Uterus (tissue), 3 donors: ENCODE measurements at regions not wholly inside any gene's neighbourhood (a gene's known extent, or its start where the extent isn't known, plus 50 kb on each side); places are given as distances from the start of the nearest gene placed in this dataset.

Experiments
- DNase-seq, 2 donors: peaks; one replicate each; pipeline ENCODE4 v3.0.0-alpha.2; 2019 to 2020
- H3K27ac ChIP-seq, 2 donors: fragments of 200-600 bp; sonication (generic); 1 replicate in 1 of 2; 2 replicates in 1 of 2; pipeline ENCODE4 v1.5.1; 2016 to 2018
- H3K27me3 ChIP-seq, 2 donors: fragments of 200-600 bp; sonication (generic); one replicate each; pipeline ENCODE4 v1.5.1; 2018 to 2019; ENCODE audit warnings: control low read depth in 1 of 2
- H3K36me3 ChIP-seq, 2 donors: fragments of 200-600 bp; sonication (generic); one replicate each; pipeline ENCODE4 v1.5.1; 2019; ENCODE audit warnings: control low read depth in 1 of 2
- H3K4me1 ChIP-seq, 2 donors: fragments of 200-600 bp; sonication (generic); one replicate each; pipeline ENCODE4 v1.5.1; 2018 to 2019; ENCODE audit warnings: control low read depth in 1 of 2
- H3K4me3 ChIP-seq, 2 donors: fragments of 200-600 bp; sonication (generic); 1 replicate in 1 of 2; 2 replicates in 1 of 2; pipeline ENCODE4 v1.5.1; 2018 to 2019; ENCODE audit warnings: mild to moderate bottlenecking in 1 of 2
- H3K9me3 ChIP-seq, 2 donors: fragments of 200-600 bp; sonication (generic); one replicate each; pipeline ENCODE4 v1.5.1; 2019; ENCODE audit warnings: control low read depth in 1 of 2
- CTCF ChIP-seq, 4 experiments: fragments of 200-600 bp in 2 of 4; fragments of 450-650 bp in 2 of 4; sonication (generic) in 2 of 4; IDR thresholded peaks; one replicate each; pipeline ENCODE4 v1.5.1; 2016 to 2019; ENCODE audit warnings: antibody characterized with exemption in 4 of 4, mild to moderate bottlenecking in 2 of 4, moderate library complexity in 1 of 4
- POLR2A ChIP-seq, 2 donors: fragments of 450-650 bp; IDR thresholded peaks; one replicate each; pipeline ENCODE4 v1.6.1; 2016; ENCODE audit warnings: antibody characterized with exemption in 2 of 2, mild to moderate bottlenecking in 1 of 2, moderate library complexity in 1 of 2
- intact Hi-C: fragments of 100-400 bp; cut with DNase I; formaldehyde crosslinking; loops from one replicate; pipeline ENCODE4 v1.15.1; 2023; ENCODE audit warnings: low total_unique reads
- donor health status: DM: yes; HTN: yes; CAD: no.

GRCh38 chr12:92437452-92437851 lies 265.3 kb upstream of the PLEKHG7 start:
- Histone ChIP-seq H3K27ac (no peak overlapping the region), H3K36me3 (no peaks in the 10 kb centered on the region), H3K4me3 (no peak overlapping the region), H3K4me1 (no peaks in the 10 kb centered on the region), H3K9me3 (no peaks in the 10 kb centered on the region), H3K27me3 (no peaks in the 10 kb centered on the region)
- intact Hi-C loops = no loop called here
- no peak for DNase-seq
- TF ChIP-seq POLR2A (IDR thresholded peaks at IDR 0.05) (no peak), CTCF (IDR thresholded peaks at IDR 0.05) (no peak)

- TF ChIP-seq CTCF (IDR thresholded peaks at IDR 0.05) (no peak), POLR2A (IDR thresholded peaks at IDR 0.05) (no peak)
- Histone ChIP-seq H3K4me3 (no peak overlapping the region), H3K9me3 (no peaks in the 10 kb centered on the region), H3K4me1 (no peaks in the 10 kb centered on the region), H3K36me3 (no peaks in the 10 kb centered on the region), H3K27ac (no peak overlapping the region), H3K27me3 (no peaks in the 10 kb centered on the region)
- DNase-seq = no peak
- intact Hi-C loops = no loop called here
Measured at GRCh38 chr12:92436856-92437255, 265.9 kb upstream of the PLEKHG7 start.

- Histone ChIP-seq H3K36me3 (no peaks in the 10 kb centered on the region), H3K4me3 (no peak overlapping the region), H3K4me1 (no peaks in the 10 kb centered on the region), H3K27me3 (no peaks in the 10 kb centered on the region), H3K27ac (no peak overlapping the region), H3K9me3 (no peaks in the 10 kb centered on the region)
- intact Hi-C loops = no loop called here
- TF ChIP-seq CTCF (IDR thresholded peaks at IDR 0.05) (no peak), POLR2A (IDR thresholded peaks at IDR 0.05) (no peak)
- DNase-seq = no peak
Measured at GRCh38 chr12:92434607-92435025, 268.2 kb upstream of the PLEKHG7 start.

GRCh38 chr12:92432724-92433441 lies 269.9 kb upstream of the PLEKHG7 start:
- Histone ChIP-seq H3K4me3 (no peak overlapping the region), H3K27ac (no peak overlapping the region), H3K9me3 (no peaks in the 10 kb centered on the region), H3K4me1 (no peaks in the 10 kb centered on the region), H3K36me3 (no peaks in the 10 kb centered on the region), H3K27me3 (no peaks in the 10 kb centered on the region)
- no peak for DNase-seq
- no peak for TF ChIP-seq POLR2A (IDR thresholded peaks at IDR 0.05)
- TF ChIP-seq CTCF (IDR thresholded peaks at IDR 0.05) = no peak
- intact Hi-C loops = no loop called here

GRCh38 chr12:92431146-92431545 lies 271.6 kb upstream of the PLEKHG7 start:
- no peak for TF ChIP-seq CTCF (IDR thresholded peaks at IDR 0.05)
- no peak for TF ChIP-seq POLR2A (IDR thresholded peaks at IDR 0.05)
- Histone ChIP-seq H3K36me3 (no peaks in the 10 kb centered on the region), H3K4me3 (no peak overlapping the region), H3K27ac (no peak overlapping the region), H3K9me3 (no peaks in the 10 kb centered on the region), H3K27me3 (no peaks in the 10 kb centered on the region), H3K4me1 (no peaks in the 10 kb centered on the region)
- DNase-seq = no peak
- intact Hi-C loops = no loop called here
